Neutrophil (primary cell): ENCODE measurements at regions not wholly inside any gene's neighbourhood (a gene's known extent, or its start where the extent isn't known, plus 50 kb on each side); places are given as distances from the start of the nearest gene placed in this dataset.
A peak's percentile ranks its signal among the peaks of the same experiment; 100 is the strongest.

Experiments
- H3K27ac ChIP-seq: fragments of 200-600 bp; sonication (generic); 2 replicates; pipeline ENCODE4 v1.5.1; 2016; ENCODE audit warnings: mild to moderate bottlenecking, moderate library complexity
- H3K27me3 ChIP-seq: fragments of 200-600 bp; sonication (generic); 2 replicates; pipeline ENCODE4 v1.6.0; 2016; ENCODE audit warnings: mild to moderate bottlenecking
- H3K36me3 ChIP-seq: fragments of 200-600 bp; sonication (generic); 2 replicates; pipeline ENCODE4 v1.5.1; 2017
- H3K4me1 ChIP-seq, 2 experiments: fragments of 200-600 bp in 1 of 2; sonication (generic) in 1 of 2; 1 replicate in 1 of 2; 2 replicates in 1 of 2; pipeline versions ENCODE4 v1.5.1 to v1.6.1; 2013 to 2016; ENCODE audit warnings: low read depth in 1 of 2, low read length in 1 of 2, mild to moderate bottlenecking in 1 of 2, moderate library complexity in 1 of 2; ENCODE audit not compliant: control insufficient read depth in 1 of 2, insufficient read depth in 1 of 2
- H3K4me3 ChIP-seq, 2 experiments: fragments of 200-600 bp in 1 of 2; sonication (generic) in 1 of 2; 1 replicate in 1 of 2; 2 replicates in 1 of 2; pipeline ENCODE4 v1.5.1; 2013 to 2016; ENCODE audit warnings: low read depth in 1 of 2, low read length in 1 of 2, mild to moderate bottlenecking in 1 of 2, moderate library complexity in 1 of 2
- H3K9me3 ChIP-seq: fragments of 200-600 bp; sonication (generic); 2 replicates; pipeline ENCODE4 v1.5.1; 2016
- TF ChIP-seq, protein P1 (sequence below): fragments of 200-600 bp; sonication (generic); IDR thresholded peaks from 2 replicates; pipeline ENCODE4 v1.5.1; 2016; ENCODE audit warnings: antibody characterized with exemption

DNA sequence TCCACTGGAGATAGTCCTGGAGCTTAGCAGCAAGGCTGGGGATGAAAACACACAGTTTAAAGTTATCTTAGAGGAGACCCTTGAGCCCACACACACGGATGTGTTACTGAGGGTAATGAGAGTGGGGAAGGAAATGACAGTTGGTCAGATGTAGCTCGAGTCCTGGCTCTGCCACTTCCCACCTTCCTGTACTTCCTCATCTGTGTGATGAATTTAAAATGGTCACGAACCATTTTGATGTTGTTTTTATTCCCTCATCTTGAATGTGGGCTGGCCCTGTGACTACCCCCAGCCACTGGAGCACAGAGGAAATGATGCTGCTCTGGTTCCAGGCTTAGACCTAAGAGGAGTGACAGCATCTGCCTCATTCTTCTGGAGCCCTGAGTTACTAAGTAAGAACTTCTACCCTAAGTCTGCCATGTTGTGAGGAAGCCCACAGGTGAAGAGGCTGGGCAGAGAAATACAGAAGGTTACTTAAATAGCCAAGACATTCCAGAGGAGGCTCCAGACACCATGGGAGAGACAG is 141.2 kb downstream of the NRN1 start:
- Histone ChIP-seq H3K4me1 (no peaks in the 10 kb centered on the region), H3K27ac (no peak overlapping the region), H3K27me3 (no peaks in the 10 kb centered on the region), H3K4me3 (no peak overlapping the region), H3K36me3 (no peaks in the 10 kb centered on the region), H3K9me3 (no peaks in the 10 kb centered on the region)
- TF ChIP-seq, protein P1, sequence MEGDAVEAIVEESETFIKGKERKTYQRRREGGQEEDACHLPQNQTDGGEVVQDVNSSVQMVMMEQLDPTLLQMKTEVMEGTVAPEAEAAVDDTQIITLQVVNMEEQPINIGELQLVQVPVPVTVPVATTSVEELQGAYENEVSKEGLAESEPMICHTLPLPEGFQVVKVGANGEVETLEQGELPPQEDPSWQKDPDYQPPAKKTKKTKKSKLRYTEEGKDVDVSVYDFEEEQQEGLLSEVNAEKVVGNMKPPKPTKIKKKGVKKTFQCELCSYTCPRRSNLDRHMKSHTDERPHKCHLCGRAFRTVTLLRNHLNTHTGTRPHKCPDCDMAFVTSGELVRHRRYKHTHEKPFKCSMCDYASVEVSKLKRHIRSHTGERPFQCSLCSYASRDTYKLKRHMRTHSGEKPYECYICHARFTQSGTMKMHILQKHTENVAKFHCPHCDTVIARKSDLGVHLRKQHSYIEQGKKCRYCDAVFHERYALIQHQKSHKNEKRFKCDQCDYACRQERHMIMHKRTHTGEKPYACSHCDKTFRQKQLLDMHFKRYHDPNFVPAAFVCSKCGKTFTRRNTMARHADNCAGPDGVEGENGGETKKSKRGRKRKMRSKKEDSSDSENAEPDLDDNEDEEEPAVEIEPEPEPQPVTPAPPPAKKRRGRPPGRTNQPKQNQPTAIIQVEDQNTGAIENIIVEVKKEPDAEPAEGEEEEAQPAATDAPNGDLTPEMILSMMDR = no peak

DNA sequence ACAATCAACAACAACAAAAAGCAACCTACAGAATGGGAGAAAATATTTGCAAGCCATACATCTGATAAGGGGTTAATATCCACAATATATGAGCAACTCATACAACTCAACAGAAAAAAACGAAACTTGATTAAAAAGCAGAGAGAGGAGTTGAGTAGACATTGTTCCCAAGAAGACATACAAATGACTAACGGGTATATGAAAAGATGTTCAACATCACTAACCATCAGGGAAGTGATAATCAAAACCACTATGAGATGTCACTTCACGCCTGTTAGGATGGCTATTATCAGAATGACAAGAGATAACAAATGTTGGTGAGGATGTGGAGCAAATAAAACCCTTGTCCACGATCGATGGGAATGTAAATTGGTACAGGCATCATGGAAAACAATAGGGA is 145.9 kb downstream of the NRN1 start:
- Histone ChIP-seq H3K27ac (no peak overlapping the region), H3K9me3 (no peaks in the 10 kb centered on the region), H3K4me1 (no peaks in the 10 kb centered on the region), H3K4me3 (no peak overlapping the region), H3K27me3 (peaks cover 6% of the 10 kb centered on the region), H3K36me3 (no peaks in the 10 kb centered on the region)
- TF ChIP-seq, protein P1 = no peak

DNA sequence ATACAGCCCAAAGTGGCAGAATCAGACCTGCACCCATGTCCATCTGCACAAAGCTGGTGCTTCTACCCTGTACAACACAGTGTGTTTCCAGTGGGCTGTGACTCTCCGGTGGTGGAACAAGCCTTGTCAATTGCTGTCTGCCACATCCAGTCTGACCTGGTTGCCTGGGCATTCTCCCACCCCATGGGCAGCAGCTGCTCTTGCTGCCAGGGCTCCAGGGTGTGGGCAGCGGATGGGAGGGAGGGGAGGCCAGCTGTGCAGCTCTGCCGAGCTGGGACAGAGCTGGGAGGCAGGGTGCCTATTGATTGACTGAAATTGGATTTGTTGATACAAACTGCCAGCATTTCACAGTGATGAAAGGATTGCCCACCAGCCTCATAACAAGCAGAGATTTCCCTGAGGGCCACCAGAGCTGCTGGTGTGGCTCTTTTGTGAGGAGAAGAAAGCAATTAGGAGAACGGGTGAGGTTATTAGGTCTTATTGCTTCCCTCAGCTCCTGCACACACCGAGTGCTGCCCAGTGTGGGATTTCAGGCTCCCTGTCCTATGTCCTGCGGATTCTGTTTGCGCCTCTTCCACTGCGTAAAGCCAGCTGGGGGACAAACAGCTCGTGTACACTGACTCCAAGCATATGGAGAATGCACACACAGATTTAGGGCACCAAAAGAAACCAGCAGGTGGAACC is 150.8 kb downstream of the NRN1 start:
- no peaks in the 10 kb centered on the region for H3K9me3 ChIP-seq
- no peak overlapping the region for H3K4me3 ChIP-seq
- no peaks in the 10 kb centered on the region for H3K36me3 ChIP-seq
- peaks cover 45% of the 10 kb centered on the region for H3K27me3 ChIP-seq
- H3K27ac ChIP-seq = no peak overlapping the region
- H3K4me1 ChIP-seq = peaks cover 1 to 4% of the 10 kb centered on the region in 2 experiments
- TF ChIP-seq, protein P1 = no peak

DNA sequence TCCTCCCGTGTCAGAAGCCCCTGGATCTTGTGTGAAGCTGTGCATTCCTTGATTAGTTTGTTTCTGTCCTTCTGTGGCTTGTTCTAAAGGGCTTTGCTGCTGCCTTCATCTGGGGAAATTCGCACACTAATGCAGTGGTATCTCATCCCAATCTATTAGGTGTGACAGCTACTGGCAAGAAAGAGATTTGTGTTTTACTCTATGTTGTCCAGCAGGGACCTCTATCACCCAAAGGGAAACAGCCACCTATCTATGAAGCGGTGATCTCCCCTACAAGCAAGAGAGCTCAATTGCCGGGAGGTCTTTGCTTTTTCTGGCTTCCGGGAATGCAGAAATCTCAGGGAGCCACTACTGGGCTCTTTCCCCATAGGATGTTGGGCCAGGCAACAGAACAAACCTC is 151.8 kb downstream of the NRN1 start:
- Histone ChIP-seq H3K9me3 (no peaks in the 10 kb centered on the region), H3K4me1 (peaks cover 5 to 8% of the 10 kb centered on the region in 2 experiments), H3K27ac (no peak overlapping the region), H3K36me3 (no peaks in the 10 kb centered on the region), H3K27me3 (peaks cover 55% of the 10 kb centered on the region), H3K4me3 (no peak overlapping the region)
- TF ChIP-seq, protein P1 = no peak

DNA sequence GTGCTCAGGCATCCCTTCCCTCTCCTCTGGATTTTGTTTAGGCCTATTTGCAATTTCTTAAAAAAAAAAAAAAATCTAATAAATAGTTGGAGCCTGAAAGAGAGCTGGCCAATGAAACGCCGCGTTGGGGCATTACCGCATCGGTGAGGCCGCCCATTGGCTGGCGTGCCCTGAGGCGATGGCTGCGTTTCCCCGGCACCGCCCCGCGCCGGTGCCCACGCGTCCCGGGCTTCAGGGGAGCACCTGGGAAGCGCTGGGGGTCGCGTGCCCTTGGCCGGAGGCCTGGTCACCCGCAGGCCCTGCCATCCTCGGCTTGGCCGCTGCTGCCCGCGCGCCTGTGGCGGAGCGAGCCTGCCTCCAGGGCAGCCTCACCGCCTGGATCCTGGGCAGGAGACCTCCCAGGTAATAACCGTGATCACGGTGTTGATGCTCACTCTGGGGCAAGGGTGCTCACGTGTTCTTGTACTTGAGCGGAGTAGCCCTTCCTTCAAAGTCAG is 155.4 kb downstream of the NRN1 start:
- Histone ChIP-seq H3K27ac (no peak overlapping the region), H3K4me1 (peaks cover 5 to 8% of the 10 kb centered on the region in 2 experiments), H3K4me3 (peak overlapping the region; percentile 45 to 55), H3K36me3 (no peaks in the 10 kb centered on the region), H3K9me3 (no peaks in the 10 kb centered on the region), H3K27me3 (peaks cover 84% of the 10 kb centered on the region)
- TF ChIP-seq, protein P1 = no peak
